Suprapubic skin (tissue), 4 donors: ENCODE measurements at regions not wholly inside any gene's neighbourhood (a gene's known extent, or its start where the extent isn't known, plus 50 kb on each side); places are given as distances from the start of the nearest gene placed in this dataset.

Experiments used
- DNase-seq, 2 donors: peaks; one replicate each; pipeline ENCODE4 v3.0.0-alpha.2; 2019; ENCODE audit warnings: low spot score in 2 of 2
- H3K27ac ChIP-seq: fragments of 200-600 bp; sonication (generic); one replicate; pipeline ENCODE4 v1.5.1; 2019
- H3K27me3 ChIP-seq: fragments of 200-600 bp; sonication (generic); one replicate; pipeline ENCODE4 v1.5.1; 2019
- H3K36me3 ChIP-seq: fragments of 200-600 bp; sonication (generic); one replicate; pipeline ENCODE4 v1.5.1; 2019
- H3K4me1 ChIP-seq: fragments of 200-600 bp; sonication (generic); one replicate; pipeline ENCODE4 v1.5.1; 2019
- H3K4me3 ChIP-seq: fragments of 200-600 bp; sonication (generic); one replicate; pipeline ENCODE4 v1.5.1; 2019; ENCODE audit warnings: mild to moderate bottlenecking
- H3K9me3 ChIP-seq: fragments of 200-600 bp; sonication (generic); one replicate; pipeline ENCODE4 v1.5.1; 2019
- CTCF ChIP-seq, 2 donors: fragments of 200-600 bp in 1 of 2; fragments of 450-650 bp in 1 of 2; sonication (generic) in 1 of 2; IDR thresholded peaks; one replicate each; pipeline ENCODE4 v1.5.1; 2016 to 2019; ENCODE audit warnings: antibody characterized with exemption in 2 of 2, mild to moderate bottlenecking in 1 of 2, moderate library complexity in 1 of 2
- EP300 ChIP-seq: sonication (generic); formaldehyde crosslinking; IDR thresholded peaks from one replicate; pipeline ENCODE4 v1.6.1; 2017; ENCODE audit warnings: antibody characterized with exemption
- POLR2A ChIP-seq, 2 donors: fragments of 450-650 bp; IDR thresholded peaks; one replicate each; pipeline ENCODE4 v1.6.1; 2017; ENCODE audit warnings: antibody characterized with exemption in 2 of 2, mild to moderate bottlenecking in 2 of 2, moderate library complexity in 2 of 2
- POLR2AphosphoS5 ChIP-seq, 3 donors: sonication (generic); formaldehyde crosslinking; IDR thresholded peaks; one replicate each; pipeline ENCODE4 v1.6.1; 2017; ENCODE audit warnings: antibody characterized with exemption in 3 of 3
- WGBS: methylation state at CpG from one replicate; pipeline ENCODE4 v1.1.5; 2018; 5-methylcytosine and 5-hydroxymethylcytosine counted together

- no peaks in the 10 kb centered on the region for H3K9me3 ChIP-seq
- no peak for DNase-seq
- no peak for TF ChIP-seq CTCF (IDR thresholded peaks at IDR 0.05)
- no peak for TF ChIP-seq POLR2A (IDR thresholded peaks at IDR 0.05)
- TF ChIP-seq POLR2AphosphoS5 (IDR thresholded peaks at IDR 0.05), result no peak
- no peak for TF ChIP-seq EP300
- no peaks in the 10 kb centered on the region for H3K36me3 ChIP-seq
- H3K4me3 ChIP-seq, result no peak overlapping the region
- H3K4me1 ChIP-seq, result no peaks in the 10 kb centered on the region
- no peak overlapping the region for H3K27ac ChIP-seq
- WGBS, result 94% methylated on average over 3 of the region's 3 CpGs
- H3K27me3 ChIP-seq, result no peaks in the 10 kb centered on the region
Measured at GRCh38 chr13:24008679-24009078, 111.4 kb upstream of the C1QTNF9B start.

GRCh38 chr13:24011266-24011665 is 114.0 kb upstream of the C1QTNF9B start:
- no peaks in the 10 kb centered on the region for H3K4me1 ChIP-seq
- WGBS, result 86% methylated on average over 5 of the region's 7 CpGs
- H3K36me3 ChIP-seq, result no peaks in the 10 kb centered on the region
- TF ChIP-seq POLR2AphosphoS5 (IDR thresholded peaks at IDR 0.05), result no peak
- TF ChIP-seq CTCF (IDR thresholded peaks at IDR 0.05), result no peak
- no peak for TF ChIP-seq POLR2A (IDR thresholded peaks at IDR 0.05)
- H3K9me3 ChIP-seq, result no peaks in the 10 kb centered on the region
- H3K27ac ChIP-seq, result no peak overlapping the region
- H3K27me3 ChIP-seq, result no peaks in the 10 kb centered on the region
- H3K4me3 ChIP-seq, result no peak overlapping the region
- no peak for DNase-seq

- 80% methylated on average over 1 of the region's 10 CpGs for WGBS
- DNase-seq, result no peak
- Histone ChIP-seq H3K9me3 (no peaks in the 10 kb centered on the region), H3K4me3 (no peak overlapping the region), H3K27ac (no peak overlapping the region), H3K27me3 (no peaks in the 10 kb centered on the region), H3K36me3 (no peaks in the 10 kb centered on the region), H3K4me1 (no peaks in the 10 kb centered on the region)
- TF ChIP-seq POLR2AphosphoS5 (IDR thresholded peaks at IDR 0.05) (no peak), POLR2A (IDR thresholded peaks at IDR 0.05) (no peak), EP300 (no peak)
Measured at GRCh38 chr13:24012648-24013047, 115.3 kb upstream of the C1QTNF9B start.

GRCh38 chr13:24013189-24013588 is 115.9 kb upstream of the C1QTNF9B start:
- Histone ChIP-seq H3K4me1 (no peaks in the 10 kb centered on the region), H3K27ac (no peak overlapping the region), H3K36me3 (no peaks in the 10 kb centered on the region), H3K4me3 (no peak overlapping the region), H3K9me3 (no peaks in the 10 kb centered on the region), H3K27me3 (no peaks in the 10 kb centered on the region)
- TF ChIP-seq EP300, result no peak
- TF ChIP-seq POLR2AphosphoS5 (IDR thresholded peaks at IDR 0.05), result no peak
- TF ChIP-seq POLR2A (IDR thresholded peaks at IDR 0.05), result no peak
- TF ChIP-seq CTCF (IDR thresholded peaks at IDR 0.05), result no peak
- DNase-seq, result no peak
- WGBS, result 91% methylated on average over 6 of the region's 6 CpGs

- Histone ChIP-seq H3K4me1 (no peaks in the 10 kb centered on the region), H3K27me3 (no peaks in the 10 kb centered on the region), H3K36me3 (no peaks in the 10 kb centered on the region), H3K27ac (no peak overlapping the region), H3K9me3 (no peaks in the 10 kb centered on the region), H3K4me3 (no peak overlapping the region)
- TF ChIP-seq EP300, result no peak
- WGBS, result 96% methylated on average over 5 of the region's 8 CpGs
- DNase-seq, result no peak
Measured at GRCh38 chr13:24016046-24016445, 118.7 kb upstream of the C1QTNF9B start.

GRCh38 chr13:24022568-24022967 is 125.3 kb upstream of the C1QTNF9B start:
- Histone ChIP-seq H3K4me1 (no peaks in the 10 kb centered on the region), H3K36me3 (no peaks in the 10 kb centered on the region), H3K9me3 (no peaks in the 10 kb centered on the region), H3K27ac (no peak overlapping the region), H3K4me3 (no peak overlapping the region), H3K27me3 (no peaks in the 10 kb centered on the region)
- DNase-seq, result no peak
- TF ChIP-seq POLR2AphosphoS5 (IDR thresholded peaks at IDR 0.05), result no peak
- TF ChIP-seq EP300, result no peak
- TF ChIP-seq POLR2A (IDR thresholded peaks at IDR 0.05), result no peak
- TF ChIP-seq CTCF (IDR thresholded peaks at IDR 0.05), result no peak
